MM.1S (cell line): ENCODE measurements at regions not wholly inside any gene's neighbourhood (a gene's known extent, or its start where the extent isn't known, plus 50 kb on each side); places are given as distances from the start of the nearest gene placed in this dataset.

Experiments used
- DNase-seq: peaks from one replicate; pipeline ENCODE4 v3.0.0-alpha.2; 2015
- H2AFZ ChIP-seq: fragments of 300-600 bp; sonication (generic); 2 replicates; pipeline ENCODE4 v1.6.0; 2016; ENCODE audit warnings: antibody characterized with exemption, low read length
- H3F3A ChIP-seq: fragments of 300-600 bp; sonication (generic); 2 replicates; pipeline ENCODE4 v1.6.1; 2016; ENCODE audit warnings: mild to moderate bottlenecking, antibody characterized with exemption, low read length, moderate library complexity, mixed read lengths; ENCODE audit not compliant: insufficient read depth
- H3K27ac ChIP-seq: fragments of 300-600 bp; sonication (generic); 2 replicates; pipeline ENCODE4 v1.5.1; 2016; ENCODE audit warnings: mild to moderate bottlenecking, low read length
- H3K27me3 ChIP-seq: fragments of 300-600 bp; sonication (generic); replicated peaks from 2 replicates; pipeline ENCODE4 v1.6.0; 2016; ENCODE audit warnings: low read length; ENCODE audit not compliant: insufficient read depth
- H3K36me3 ChIP-seq: fragments of 300-600 bp; sonication (generic); replicated peaks from 2 replicates; pipeline ENCODE4 v1.6.1; 2016; ENCODE audit warnings: mild to moderate bottlenecking, low read length, mixed read lengths; ENCODE audit not compliant: insufficient read depth
- H3K4me1 ChIP-seq: fragments of 300-600 bp; sonication (generic); 2 replicates; pipeline ENCODE4 v1.6.1; 2016; ENCODE audit warnings: low read length, mixed read lengths
- H3K4me2 ChIP-seq: fragments of 300-600 bp; sonication (generic); 2 replicates; pipeline ENCODE4 v1.6.0; 2016; ENCODE audit warnings: low read depth, low read length
- H3K4me3 ChIP-seq: fragments of 300-600 bp; sonication (generic); 2 replicates; pipeline ENCODE4 v1.5.1; 2016; ENCODE audit warnings: low read length, mixed read lengths
- H3K79me2 ChIP-seq: fragments of 300-600 bp; sonication (generic); 2 replicates; pipeline ENCODE4 v1.6.1; 2016; ENCODE audit warnings: mixed run types, low read length, mixed read lengths
- H3K9ac ChIP-seq: fragments of 300-600 bp; sonication (generic); 2 replicates; pipeline ENCODE4 v1.6.1; 2016; ENCODE audit warnings: low read length, mixed read lengths
- H3K9me2 ChIP-seq: fragments of 300-600 bp; sonication (generic); replicated peaks from 2 replicates; pipeline ENCODE4 v1.6.1; 2016; ENCODE audit warnings: mild to moderate bottlenecking, low read length, mixed read lengths; ENCODE audit not compliant: insufficient read depth
- H3K9me3 ChIP-seq: fragments of 300-600 bp; sonication (generic); replicated peaks from 2 replicates; pipeline ENCODE4 v1.6.1; 2016; ENCODE audit warnings: mild to moderate bottlenecking, low read length, mixed read lengths; ENCODE audit not compliant: insufficient read depth
- H4K20me1 ChIP-seq: fragments of 300-600 bp; sonication (generic); 2 replicates; pipeline ENCODE4 v1.6.1; 2016; ENCODE audit warnings: mild to moderate bottlenecking, low read length, moderate library complexity, mixed read lengths; ENCODE audit not compliant: insufficient read depth
- EZH2 ChIP-seq: fragments of 300-600 bp; sonication (generic); optimal IDR thresholded peaks from 2 replicates; pipeline ENCODE3; 2017; ENCODE audit warnings: low read depth, mild to moderate bottlenecking, antibody characterized with exemption, low read length, mixed read lengths
- EZH2phosphoT487 ChIP-seq: fragments of 300-600 bp; sonication (generic); IDR thresholded peaks from 2 replicates; pipeline ENCODE4 v1.6.1; 2018; ENCODE audit warnings: antibody characterized with exemption, low read length
- TF ChIP-seq, protein P1 (sequence below): fragments of 300-600 bp; sonication (generic); IDR thresholded peaks from 2 replicates; pipeline ENCODE4 v1.5.1; 2016; ENCODE audit warnings: antibody characterized with exemption, low read length, mixed read lengths

DNA sequence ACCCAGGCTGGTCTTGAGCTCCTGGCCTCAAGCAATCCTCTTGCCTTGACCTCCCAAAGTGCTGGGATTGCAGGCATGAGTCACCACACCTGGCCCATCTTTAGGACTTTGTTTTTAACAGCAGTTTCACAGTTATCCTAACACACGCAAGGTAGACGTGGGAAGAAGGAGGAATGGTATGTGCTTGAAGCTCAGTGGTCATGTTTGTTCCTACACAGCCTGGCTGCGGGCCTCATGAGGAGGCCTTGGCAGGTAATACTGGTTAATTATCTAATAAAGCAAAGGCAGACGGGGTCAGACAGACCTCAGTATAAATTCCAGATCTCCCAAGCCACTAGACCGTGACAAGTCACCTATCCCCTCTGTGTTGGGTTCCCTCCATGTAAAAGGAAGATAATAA lies 271.8 kb downstream of the PCNX1 start:
- no peaks in the 10 kb centered on the region for H3F3A ChIP-seq

DNA sequence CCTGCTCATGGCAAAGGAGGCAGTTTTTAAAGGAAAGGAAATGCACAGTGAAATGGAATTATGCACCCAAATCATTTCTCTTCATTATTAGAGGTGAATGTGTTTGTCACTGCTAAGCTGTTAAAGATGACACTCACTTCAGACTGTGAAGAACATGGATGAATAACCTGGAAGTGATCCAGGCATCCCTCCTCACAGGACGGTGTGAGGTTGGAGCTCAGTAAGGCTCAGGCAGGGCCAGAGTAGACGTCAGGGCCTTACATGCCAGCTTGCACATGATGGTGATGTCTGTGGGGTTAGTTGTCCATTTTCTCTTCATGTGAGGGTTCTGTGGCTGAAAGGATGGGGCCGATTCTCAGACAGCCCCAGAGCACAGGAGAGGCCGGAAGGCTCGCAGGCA lies 273.1 kb downstream of the PCNX1 start:
- Histone ChIP-seq H3K27ac (no peak overlapping the region), H3K36me3 (no peaks in the 10 kb centered on the region), H3K4me1 (no peaks in the 10 kb centered on the region), H3K9me2 (no peaks in the 10 kb centered on the region), H3K79me2 (no peaks in the 10 kb centered on the region), H3K27me3 (no peaks in the 10 kb centered on the region), H3K9me3 (no peaks in the 10 kb centered on the region), H3K9ac (no peak overlapping the region), H3K4me2 (no peak overlapping the region), H4K20me1 (no peaks in the 10 kb centered on the region), H3K4me3 (no peak overlapping the region), H2AFZ (no peak overlapping the region), H3F3A (no peaks in the 10 kb centered on the region)
- TF ChIP-seq EZH2 (no peak), EZH2phosphoT487 (no peak)
- TF ChIP-seq, protein P1, sequence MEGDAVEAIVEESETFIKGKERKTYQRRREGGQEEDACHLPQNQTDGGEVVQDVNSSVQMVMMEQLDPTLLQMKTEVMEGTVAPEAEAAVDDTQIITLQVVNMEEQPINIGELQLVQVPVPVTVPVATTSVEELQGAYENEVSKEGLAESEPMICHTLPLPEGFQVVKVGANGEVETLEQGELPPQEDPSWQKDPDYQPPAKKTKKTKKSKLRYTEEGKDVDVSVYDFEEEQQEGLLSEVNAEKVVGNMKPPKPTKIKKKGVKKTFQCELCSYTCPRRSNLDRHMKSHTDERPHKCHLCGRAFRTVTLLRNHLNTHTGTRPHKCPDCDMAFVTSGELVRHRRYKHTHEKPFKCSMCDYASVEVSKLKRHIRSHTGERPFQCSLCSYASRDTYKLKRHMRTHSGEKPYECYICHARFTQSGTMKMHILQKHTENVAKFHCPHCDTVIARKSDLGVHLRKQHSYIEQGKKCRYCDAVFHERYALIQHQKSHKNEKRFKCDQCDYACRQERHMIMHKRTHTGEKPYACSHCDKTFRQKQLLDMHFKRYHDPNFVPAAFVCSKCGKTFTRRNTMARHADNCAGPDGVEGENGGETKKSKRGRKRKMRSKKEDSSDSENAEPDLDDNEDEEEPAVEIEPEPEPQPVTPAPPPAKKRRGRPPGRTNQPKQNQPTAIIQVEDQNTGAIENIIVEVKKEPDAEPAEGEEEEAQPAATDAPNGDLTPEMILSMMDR, result no peak
- DNase-seq, result no peak

More for the DNA sequence above, 271.8 kb downstream of the PCNX1 start:
- Histone ChIP-seq H3K27ac (no peak overlapping the region), H2AFZ (no peak overlapping the region), H3K9me2 (no peaks in the 10 kb centered on the region), H3K27me3 (no peaks in the 10 kb centered on the region), H3K9ac (no peak overlapping the region), H3K79me2 (no peaks in the 10 kb centered on the region), H3K9me3 (no peaks in the 10 kb centered on the region), H4K20me1 (no peaks in the 10 kb centered on the region), H3K4me2 (no peak overlapping the region), H3K36me3 (no peaks in the 10 kb centered on the region), H3K4me3 (no peak overlapping the region), H3K4me1 (no peaks in the 10 kb centered on the region)
- TF ChIP-seq, protein P1, result no peak
- TF ChIP-seq EZH2 (no peak), EZH2phosphoT487 (no peak)
- DNase-seq, result no peak

DNA sequence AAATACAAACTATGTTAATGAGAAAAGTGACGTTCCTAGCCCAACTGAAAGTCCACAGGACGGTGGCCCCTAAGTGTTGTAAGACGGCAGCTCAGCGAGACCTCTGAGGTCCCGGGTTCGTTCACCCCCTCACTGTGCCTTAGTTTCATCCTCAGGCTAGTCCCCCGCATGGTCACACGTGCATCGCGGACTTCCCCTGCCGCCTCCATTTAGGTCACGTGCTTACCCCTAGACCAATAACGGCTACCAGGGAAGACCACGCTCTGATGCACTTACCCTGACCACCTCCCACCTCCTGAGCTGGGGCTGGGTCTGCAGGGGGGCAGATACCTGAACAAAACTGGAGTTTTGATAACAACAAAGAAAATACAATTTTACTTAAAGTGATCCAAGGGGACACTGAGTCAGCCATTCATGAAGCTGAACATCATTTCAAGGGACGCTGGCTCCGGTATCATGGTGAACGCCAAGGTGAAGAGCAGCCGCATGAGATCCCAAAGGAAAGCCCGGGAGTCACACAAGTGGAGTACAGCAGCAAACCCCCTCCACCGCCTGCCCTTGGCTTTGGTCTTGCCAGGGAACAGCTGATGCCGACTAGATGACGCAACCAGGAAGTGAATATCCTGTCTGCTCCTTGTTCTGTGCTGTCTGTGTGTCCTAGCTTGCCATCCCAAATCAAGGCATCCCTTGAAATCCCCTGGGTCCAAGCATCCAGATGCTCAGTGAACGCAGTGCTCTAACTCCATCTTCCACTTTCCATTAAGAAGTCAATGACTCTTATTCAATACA lies 274.1 kb downstream of the PCNX1 start:
- H3K4me2 ChIP-seq, result no peak overlapping the region
- H3K36me3 ChIP-seq, result no peaks in the 10 kb centered on the region

More for the DNA sequence above, 274.1 kb downstream of the PCNX1 start:
- TF ChIP-seq, protein P1, result no peak
- no peak for TF ChIP-seq EZH2phosphoT487
- no peak for TF ChIP-seq EZH2
- Histone ChIP-seq H4K20me1 (no peaks in the 10 kb centered on the region), H3K9me3 (no peaks in the 10 kb centered on the region), H3F3A (no peaks in the 10 kb centered on the region), H3K79me2 (no peaks in the 10 kb centered on the region), H3K27ac (no peak overlapping the region), H3K9me2 (no peaks in the 10 kb centered on the region), H3K9ac (no peak overlapping the region), H3K4me3 (no peak overlapping the region), H3K27me3 (no peaks in the 10 kb centered on the region), H3K4me1 (no peaks in the 10 kb centered on the region), H2AFZ (no peak overlapping the region)
- no peak for DNase-seq
